ENCODE measurements at regions not wholly inside any gene's neighbourhood (a gene's known extent, or its start where the extent isn't known, plus 50 kb on each side); places are given as distances from the start of the nearest gene placed in this dataset.
"Not testable (repeated sequence)": the region's sequence is repeated elsewhere in the genome, so short reads cannot be mapped to it uniquely, and the experiment has no call there.

- no peak for DNase-seq (ENCODE audit: low spot score)
Observed at GRCh38 chr4:187668526-187669082, 327.0 kb upstream of the ZFP42 start.

- DNase-seq (ENCODE audit: low spot score), result not testable (repeated sequence)
Observed at GRCh38 chr4:187671521-187671920, 324.1 kb upstream of the ZFP42 start.

GRCh38 chr4:187671958-187672357 is 323.6 kb upstream of the ZFP42 start:
- DNase-seq (ENCODE audit: low spot score), result not testable (repeated sequence)

GRCh38 chr4:187672526-187672925 is 323.0 kb upstream of the ZFP42 start:
- not testable (repeated sequence) for DNase-seq (ENCODE audit: low spot score)

- DNase-seq (ENCODE audit: low spot score), result no peak
Observed at GRCh38 chr4:187679450-187679849, 316.1 kb upstream of the ZFP42 start.

- no peak for DNase-seq (ENCODE audit: low spot score)
Observed at GRCh38 chr4:187685247-187685646, 310.3 kb upstream of the ZFP42 start.

GRCh38 chr4:187687697-187688096 is 307.9 kb upstream of the ZFP42 start:
- no peak for DNase-seq (ENCODE audit: low spot score)

GRCh38 chr4:187692626-187693025 is 302.9 kb upstream of the ZFP42 start:
- DNase-seq (ENCODE audit: low spot score), result no peak

- not testable (repeated sequence) for DNase-seq (ENCODE audit: low spot score)
Observed at GRCh38 chr4:187695531-187695930, 300.0 kb upstream of the ZFP42 start.

- DNase-seq (ENCODE audit: low spot score), result no peak
Observed at GRCh38 chr4:187711586-187711985, 284.0 kb upstream of the ZFP42 start.

GRCh38 chr4:187714957-187715356 is 280.6 kb upstream of the ZFP42 start:
- no peak for DNase-seq (ENCODE audit: low spot score)

- DNase-seq (ENCODE audit: low spot score), result no peak
Observed at GRCh38 chr4:187715466-187715865, 280.1 kb upstream of the ZFP42 start.

GRCh38 chr4:187724456-187724855 is 271.1 kb upstream of the ZFP42 start:
- DNase-seq (ENCODE audit: low spot score), result no peak

GRCh38 chr4:187726485-187726884 is 269.1 kb upstream of the ZFP42 start:
- DNase-seq (ENCODE audit: low spot score), result no peak

- DNase-seq (ENCODE audit: low spot score), result no peak
Observed at GRCh38 chr4:187732524-187732923, 263.0 kb upstream of the ZFP42 start.

GRCh38 chr4:187739771-187740170 is 255.8 kb upstream of the ZFP42 start:
- no peak for DNase-seq (ENCODE audit: low spot score)

GRCh38 chr4:187744911-187745310 is 250.7 kb upstream of the ZFP42 start:
- no peak for DNase-seq (ENCODE audit: low spot score)

- not testable (repeated sequence) for DNase-seq (ENCODE audit: low spot score)
Observed at GRCh38 chr4:187750652-187751051, 244.9 kb upstream of the ZFP42 start.

GRCh38 chr4:187767158-187767557 is 228.4 kb upstream of the ZFP42 start:
- no peak for DNase-seq (ENCODE audit: low spot score)

GRCh38 chr4:187767687-187768086 is 227.9 kb upstream of the ZFP42 start:
- no peak for DNase-seq (ENCODE audit: low spot score)

- DNase-seq (ENCODE audit: low spot score), result no peak
Observed at GRCh38 chr4:187770345-187770744, 225.2 kb upstream of the ZFP42 start.

GRCh38 chr4:187777954-187778353 is 217.6 kb upstream of the ZFP42 start:
- DNase-seq (ENCODE audit: low spot score), result no peak

GRCh38 chr4:187780070-187780469 is 215.5 kb upstream of the ZFP42 start:
- no peak for DNase-seq (ENCODE audit: low spot score)

GRCh38 chr4:187782286-187782824 is 213.2 kb upstream of the ZFP42 start:
- DNase-seq (ENCODE audit: low spot score), result no peak
